GM18498 (cell line): ENCODE measurements at regions not wholly inside any gene's neighbourhood (a gene's known extent, or its start where the extent isn't known, plus 50 kb on each side); places are given as distances from the start of the nearest gene placed in this dataset.
"Not testable (repeated sequence)": the region's sequence is repeated elsewhere in the genome, so short reads cannot be mapped to it uniquely, and the experiment has no call there.

Source experiments
- ATAC-seq: cut with Tn5 transposase; IDR thresholded peaks from one replicate; pipeline ENCODE4 v1.9.1; 2021; ENCODE audit warnings: mild to moderate bottlenecking, moderate library complexity; ENCODE audit not compliant: unreplicated experiment

DNA sequence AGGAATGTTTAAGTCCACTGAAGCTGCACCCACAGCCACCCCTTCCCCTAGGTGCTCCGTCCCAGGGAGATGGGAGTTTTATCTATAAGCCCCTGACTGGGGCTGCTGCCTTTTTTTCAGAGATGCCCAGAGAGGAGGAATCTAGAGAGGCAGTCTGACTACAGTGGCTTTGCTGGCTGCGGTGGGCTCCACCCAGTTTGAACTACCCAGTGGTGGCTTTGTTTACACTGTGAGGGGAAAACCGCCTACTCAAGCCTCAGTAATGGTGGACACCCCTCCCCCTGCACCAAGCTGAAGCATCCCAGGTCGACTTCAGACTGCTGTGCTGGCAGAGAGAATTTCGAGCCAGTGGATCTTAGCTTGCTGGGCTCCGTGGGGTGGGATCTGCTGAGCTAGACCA lies 298.0 kb downstream of the PLK2 start:
- ATAC-seq = not testable (repeated sequence)

DNA sequence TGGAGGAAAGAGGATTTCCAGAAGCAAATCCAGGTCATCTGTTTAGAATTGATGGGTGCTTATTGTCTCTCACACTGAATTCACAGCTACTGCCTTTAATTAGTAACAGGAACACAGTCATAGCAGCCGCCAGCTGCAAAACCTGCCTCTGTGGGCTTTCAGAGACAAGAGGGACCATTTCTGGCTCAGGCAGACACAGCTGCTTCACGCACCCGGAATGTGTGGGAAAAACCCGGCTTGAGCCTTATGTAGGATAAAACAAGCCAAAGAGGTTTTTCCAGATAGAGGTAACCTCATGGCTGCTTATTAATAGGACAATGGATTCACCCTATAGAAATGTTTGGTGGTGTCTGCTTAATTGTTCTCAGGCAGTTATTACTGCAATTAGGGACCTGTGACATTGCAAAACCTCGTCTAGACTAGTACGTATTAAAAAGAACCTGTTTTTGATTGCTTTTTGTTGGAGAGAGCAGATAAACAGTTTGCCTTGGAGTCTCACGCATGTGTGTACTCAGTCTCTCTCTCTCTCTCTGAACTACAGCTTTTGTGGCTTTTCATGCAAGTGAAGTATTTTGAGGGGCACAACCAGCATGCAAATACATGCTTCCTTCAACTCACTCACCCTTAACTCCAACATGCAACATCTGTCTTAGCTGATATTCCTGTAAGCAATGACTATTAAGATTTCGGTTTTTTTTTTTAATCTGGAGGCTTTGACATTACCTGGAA lies 302.7 kb downstream of the PLK2 start:
- peak; percentile 65 for ATAC-seq

DNA sequence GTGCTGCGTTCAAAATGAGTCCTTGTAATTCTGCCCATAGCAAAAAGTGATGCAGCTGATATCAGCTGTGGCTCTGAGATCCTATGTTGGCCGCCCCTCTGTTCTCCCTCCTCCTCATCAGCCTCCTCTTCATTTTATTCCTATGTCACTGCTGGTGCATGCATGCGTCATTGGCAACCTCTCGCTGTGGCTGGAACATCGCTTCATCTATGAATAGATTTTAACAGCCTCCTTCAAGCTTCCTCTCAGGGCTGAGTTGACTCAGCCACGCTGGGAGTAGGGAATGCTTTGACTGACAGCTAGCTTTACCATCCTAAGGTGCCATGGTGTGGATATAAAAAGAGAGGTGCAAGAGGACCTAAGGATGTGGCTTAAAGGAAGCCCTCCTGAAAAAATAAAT lies 303.5 kb downstream of the PLK2 start:
- ATAC-seq = no peak

DNA sequence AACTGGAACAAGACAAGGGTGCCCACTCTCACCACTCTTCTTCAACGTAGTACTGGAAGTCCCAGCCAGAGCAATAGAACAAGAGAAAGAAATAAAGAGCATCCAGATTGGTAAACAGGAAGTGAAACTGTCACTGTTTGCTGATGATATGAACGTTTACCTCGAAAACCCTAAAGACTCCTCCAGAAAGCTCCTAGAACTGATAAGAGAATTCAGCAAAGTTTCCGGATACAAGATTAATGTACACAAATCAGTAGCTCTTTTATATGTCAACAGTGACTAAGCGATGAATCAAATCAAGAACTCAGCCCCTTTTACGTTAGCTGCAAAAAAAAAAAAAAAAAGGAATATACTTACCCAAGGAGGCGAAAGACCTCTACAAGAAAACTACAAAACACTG lies 306.6 kb downstream of the PLK2 start:
- no peak for ATAC-seq

DNA sequence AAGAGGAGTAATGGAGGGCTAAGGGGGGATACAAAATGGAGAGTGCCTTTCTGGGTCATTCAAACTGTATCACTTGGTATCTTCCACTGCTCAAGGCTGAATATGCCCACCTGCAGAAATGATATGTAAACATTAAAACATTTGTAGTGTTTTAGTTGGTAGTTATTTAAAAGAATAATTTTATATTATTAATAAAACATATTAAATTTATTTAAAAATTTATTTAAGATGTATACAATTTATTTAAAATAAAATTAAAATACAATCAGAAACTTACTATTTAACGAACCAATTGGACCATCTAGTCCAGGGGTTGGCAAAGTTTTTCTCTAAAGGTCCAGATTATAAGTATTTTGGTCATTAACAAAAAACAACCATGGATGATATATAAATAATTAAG lies 308.5 kb downstream of the PLK2 start:
- no peak for ATAC-seq

DNA sequence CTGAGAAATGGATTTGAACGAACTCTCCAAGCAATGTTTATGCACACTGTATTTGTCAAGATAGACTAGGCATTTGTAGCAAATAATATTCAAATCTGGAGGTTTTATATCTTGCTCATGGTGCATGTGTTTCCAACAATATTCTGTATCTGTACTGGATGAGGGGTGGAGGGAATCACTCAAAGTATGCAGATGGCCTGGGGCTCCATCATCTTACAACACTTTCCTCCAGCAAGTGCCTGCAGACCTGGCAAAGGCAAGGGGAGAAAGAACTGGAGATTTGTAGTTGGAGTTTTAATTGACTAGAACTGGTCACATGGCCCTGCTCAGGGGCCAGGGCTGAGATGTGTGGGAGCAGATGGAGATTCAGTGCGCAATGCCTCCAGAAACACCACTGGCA lies 309.0 kb downstream of the PLK2 start:
- ATAC-seq = no peak

DNA sequence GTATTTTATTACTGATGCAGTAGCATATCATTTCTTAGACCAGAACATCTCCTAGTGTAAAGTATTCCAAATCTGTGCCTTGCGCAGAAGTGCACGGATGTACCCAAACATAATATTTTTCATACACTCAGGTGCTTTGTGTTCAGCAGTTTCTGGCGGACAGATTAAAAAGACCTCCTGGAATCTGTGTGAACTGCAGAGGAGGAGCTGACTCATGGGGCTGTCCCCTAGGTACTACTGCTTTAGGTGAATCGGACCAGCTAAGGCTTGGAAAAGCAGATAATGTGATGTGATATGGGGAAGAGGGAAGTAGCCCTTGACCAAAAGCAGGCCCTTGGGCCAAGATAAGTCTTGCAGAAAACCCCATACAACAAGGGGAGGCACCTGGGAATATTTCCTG lies 310.1 kb downstream of the PLK2 start:
- no peak for ATAC-seq

DNA sequence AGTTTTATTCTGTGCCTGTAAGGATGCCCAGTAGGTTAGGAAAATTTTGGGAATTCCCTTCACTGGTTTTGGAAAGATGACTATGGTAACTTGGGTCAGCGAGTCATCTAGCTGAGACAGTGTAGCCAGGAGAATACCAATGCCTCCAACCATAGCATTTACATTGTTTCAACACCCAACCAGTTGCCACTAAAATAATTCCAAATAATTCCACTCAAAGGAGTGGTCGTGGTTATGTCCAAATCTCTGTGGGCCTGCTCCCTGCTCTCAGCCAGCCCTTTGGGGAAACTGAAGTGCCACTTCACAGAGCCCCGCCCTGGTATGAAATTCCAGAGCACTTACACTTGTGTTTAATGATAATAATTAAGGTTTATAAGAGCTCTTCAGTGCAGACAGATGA lies 310.5 kb downstream of the PLK2 start:
- ATAC-seq = no peak

DNA sequence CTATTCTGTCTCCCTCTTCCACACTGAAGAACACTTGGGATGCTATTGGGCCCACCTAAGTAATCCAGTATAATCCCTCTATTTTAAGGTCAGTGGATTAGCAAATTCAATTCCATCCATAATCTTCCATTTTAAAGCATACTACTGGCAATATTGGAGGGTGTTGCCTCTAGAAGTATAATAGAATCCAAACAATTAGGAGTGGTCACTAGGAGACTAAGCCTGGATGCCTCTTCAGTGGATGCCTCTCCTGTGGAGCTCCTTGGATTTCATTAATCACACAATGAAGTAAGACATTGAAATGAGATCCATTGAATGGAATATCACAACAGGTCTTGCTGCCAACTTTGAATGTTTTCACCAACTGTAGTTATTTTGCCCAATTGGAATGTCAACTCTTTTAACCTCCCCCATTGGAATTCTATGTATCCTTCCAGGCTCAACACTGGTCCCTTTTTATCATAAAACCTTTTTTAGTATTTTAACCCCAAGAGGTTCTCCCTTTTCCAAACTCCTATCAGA lies 311.6 kb downstream of the PLK2 start:
- ATAC-seq = no peak

DNA sequence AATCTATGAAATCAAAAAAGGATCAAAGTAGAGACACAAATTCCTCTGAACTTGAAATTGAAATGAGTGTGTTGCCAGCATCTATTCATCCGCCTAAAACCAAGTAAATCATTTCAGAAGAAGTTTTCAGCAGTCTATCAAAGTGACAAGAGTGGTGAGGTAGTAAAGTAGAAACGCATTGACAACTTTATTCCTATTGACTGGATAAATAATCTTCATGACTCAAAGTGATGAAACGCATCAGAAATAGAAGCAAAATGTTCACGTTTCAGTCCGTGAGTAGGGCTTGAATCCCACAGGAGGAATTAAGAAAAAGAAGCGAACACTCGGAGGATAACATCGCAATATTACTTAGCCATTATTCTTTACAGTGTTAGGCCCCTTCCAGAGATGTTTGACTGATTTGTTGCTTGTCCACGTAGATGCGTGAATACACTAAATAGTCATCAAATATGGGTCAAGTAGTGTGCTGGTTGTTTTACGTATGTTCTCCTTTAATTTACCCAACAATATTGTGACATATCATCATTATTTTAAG lies 314.4 kb downstream of the PLK2 start:
- no peak for ATAC-seq

DNA sequence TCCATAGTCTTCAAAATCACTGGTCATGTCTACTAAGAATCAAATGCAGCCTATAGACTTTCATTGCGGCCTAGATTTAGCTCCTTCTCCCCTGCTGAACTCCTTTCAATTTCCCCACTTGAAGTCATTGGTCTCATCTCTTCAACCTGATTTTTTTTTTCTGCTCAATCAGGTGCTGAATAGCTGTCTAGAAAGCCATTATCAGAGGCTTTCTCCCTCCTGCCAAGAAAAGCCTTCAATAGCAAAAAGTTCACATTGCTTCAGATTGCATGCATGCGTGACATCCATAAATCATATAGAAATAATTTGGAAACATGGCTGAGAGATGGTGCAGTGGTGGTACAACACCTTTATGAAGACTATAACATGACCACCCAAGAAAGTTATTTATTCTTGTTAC lies 316.2 kb downstream of the PLK2 start:
- ATAC-seq = no peak

DNA sequence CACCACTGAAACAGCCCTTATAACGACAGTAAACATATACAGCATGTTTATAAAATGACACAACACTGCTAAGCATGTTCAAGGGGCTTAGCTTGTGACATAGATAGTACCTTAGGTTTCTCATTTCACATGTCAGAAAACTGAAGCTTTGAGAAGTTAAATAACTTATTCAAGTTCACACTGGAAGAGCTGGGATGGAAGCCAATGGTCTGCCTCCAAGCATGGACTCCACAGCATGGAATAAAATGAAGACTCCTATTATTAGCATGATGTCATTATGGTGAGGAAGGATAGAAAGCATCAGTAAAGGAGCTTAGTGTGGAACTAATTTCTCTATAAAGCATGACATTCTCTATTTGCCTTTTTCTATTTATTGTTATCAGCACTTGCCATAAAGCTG lies 316.7 kb downstream of the PLK2 start:
- ATAC-seq = no peak

DNA sequence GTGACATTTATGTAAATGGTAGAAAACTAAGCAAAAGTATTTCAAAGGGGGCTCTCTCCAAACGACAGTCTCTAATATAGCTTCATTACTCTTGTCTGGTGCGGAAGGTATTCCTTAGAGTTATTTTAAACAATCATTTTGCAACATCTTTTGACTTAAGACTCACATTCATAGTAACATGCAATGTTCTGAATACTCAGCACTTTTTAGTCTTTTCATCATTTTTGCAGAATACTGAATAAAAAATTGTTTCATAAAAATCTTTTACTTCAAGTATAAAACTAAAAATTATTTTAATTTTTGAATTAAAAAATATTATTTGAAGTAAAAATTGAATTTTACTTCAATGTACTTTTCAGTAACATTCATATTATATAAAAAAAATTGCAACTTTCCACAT lies 321.1 kb downstream of the PLK2 start:
- no peak for ATAC-seq

DNA sequence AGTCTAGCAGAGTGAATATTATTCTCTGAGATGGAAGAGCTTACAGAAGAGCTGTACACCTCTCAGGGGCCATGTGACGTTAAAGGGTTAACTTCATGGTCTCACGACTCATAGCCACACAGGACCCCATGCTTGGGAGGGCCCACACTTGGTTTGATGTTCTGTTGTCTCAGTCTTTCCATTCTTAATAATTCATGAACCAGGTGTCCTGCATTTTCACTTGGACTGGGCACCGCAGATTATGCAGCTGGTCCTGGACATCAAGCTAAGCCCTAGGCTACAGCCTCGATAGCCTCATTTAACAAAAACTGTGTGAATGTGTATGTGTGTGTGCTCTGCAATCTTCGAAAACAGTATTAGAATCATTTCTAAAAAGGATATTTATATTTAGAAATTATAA lies 323.5 kb downstream of the PLK2 start:
- no peak for ATAC-seq

DNA sequence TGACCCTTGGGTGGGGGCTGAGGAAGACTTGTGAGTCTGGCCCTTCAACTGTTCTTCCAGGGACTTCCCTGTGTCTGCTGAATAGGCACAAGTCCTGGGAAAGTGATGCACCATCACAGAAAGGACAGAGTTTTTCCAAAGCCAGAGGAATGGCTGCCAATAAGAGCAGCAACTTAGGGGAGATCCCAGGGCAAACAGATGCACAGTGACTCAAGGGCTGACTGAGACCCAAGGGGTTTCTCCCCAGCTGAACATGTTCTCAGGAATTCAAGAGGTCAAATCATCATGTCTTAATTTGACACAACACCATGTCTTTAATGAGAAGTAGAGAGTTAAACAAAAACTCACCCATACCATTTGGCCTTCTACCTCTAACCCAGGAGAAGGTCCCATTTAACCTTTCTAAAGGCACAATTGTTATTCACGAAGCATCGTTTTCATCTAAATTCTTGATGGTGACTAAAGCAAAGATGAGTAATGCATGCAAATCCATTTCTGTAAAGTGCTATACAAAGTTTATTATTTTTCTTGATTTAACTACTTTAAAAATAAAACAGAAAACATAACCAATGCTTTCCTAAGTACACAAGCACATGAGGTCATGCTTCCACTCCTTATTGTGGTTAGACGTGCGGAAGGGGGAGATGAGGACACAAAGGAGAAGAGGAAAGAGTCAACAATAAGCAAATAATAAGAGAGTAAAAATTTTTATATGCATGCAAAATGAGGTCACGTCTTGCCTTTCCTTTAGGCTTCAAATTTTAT lies 324.1 kb downstream of the PLK2 start:
- no peak for ATAC-seq

DNA sequence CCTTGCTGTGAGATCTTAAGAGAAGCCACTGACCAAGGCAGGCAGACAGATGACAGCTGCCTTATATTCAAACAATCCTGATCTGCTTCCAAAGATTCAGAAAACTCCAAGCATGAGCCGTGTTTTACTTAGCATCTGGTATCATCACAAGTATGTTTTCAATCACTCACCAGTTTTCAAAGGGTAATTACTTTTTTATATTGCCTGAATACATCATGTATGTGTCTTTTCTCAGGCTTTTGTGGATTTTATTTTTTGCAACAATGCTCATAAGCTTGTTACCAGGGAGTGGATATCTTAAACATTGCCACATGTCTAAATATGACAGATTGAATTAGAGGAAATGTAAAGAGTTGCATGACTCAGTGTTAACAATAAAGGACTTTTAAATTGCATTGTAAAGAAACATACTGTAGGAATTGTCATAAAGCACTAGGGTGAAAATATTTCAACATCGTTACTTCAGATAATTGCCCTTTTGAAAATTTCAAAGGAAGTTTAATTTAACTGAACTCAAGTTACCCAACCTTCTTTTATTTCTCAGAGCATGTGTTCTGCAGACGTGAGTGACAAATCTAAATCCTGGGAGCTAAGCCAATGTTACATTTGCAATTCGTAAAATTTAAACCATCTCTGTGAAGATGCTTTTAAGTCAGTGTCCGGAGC lies 326.1 kb downstream of the PLK2 start:
- ATAC-seq = no peak

DNA sequence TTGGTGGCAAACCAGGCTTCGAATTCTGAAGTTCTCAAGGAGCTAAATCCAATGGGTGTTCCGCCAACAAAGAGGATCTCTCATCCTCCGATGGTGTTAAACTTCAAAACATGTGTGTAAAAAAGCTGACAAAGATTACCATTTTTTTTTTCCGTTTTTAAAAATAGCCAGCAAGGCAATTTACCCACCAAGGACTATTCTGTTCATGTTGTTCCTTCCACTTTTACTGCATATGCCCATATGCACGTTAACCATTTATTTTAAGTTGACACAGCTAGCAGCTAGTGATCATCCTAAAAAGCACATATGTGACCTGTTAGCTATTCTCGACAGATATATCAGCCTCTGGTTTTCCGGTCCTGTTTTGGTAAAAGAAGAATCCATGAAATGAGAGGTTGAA lies 326.7 kb downstream of the PLK2 start:
- ATAC-seq = no peak

DNA sequence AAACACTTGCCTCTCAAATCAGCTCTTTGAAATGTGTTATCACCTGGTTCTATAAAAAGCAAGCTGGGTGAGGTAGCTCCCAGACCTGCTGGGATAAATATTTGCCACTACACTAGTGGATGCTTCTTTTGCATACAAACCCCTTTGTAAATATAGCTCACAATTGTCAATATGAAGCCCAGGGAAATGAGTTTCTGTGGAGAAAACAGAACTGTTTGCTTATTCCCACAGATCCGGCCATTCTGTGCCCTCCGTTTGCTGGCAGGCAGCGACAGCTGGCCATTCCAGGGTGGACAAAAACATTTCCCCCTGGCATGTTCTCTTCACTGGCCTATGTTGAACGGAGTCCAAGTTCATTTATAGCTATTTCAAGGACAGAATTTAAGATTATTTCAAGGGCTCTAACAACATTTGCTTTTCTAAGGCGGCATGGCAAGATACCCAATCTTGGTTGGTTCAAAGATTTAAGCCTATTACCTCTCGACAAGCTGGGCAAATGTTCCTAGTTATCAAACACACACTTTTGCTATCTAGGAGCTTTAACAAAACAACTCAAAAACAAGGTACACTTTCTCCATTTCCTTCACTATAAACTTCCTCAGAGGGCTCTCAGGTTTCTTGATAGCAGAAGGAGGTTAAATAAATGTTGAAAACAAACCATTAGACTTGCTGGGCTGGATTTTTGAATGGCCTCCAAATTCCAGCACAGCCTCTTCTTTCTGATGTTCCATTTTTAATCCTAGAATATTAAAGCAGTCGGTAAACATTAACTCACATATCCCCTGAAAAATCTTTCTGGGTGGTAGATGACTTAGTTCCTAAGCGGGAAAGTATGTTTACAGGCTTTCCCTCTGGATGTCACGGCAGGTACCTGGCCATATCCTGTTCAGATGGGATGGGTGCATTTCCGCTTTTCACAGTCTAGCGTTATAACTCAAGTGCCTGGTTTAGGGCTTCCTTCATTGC lies 332.3 kb downstream of the PLK2 start:
- ATAC-seq = no peak

DNA sequence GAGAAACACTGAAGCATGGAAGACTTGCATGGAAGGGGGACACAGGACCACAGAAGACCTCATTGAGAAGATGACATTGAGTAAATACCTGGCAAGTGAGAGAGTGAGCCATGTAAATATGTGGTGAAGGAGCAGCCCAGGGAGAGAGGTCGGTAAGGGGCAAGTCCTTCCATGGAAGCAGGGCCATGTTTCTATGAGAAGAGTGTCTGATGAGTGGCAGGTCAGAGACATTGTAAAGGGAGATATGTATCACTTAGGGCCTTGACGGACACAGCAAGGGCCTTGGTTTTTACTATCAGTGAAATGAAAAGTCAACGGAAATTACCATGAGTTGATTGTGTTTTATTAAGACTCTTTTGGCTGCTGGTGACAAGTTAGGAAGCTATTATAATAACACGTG lies 336.4 kb downstream of the PLK2 start:
- ATAC-seq = no peak

DNA sequence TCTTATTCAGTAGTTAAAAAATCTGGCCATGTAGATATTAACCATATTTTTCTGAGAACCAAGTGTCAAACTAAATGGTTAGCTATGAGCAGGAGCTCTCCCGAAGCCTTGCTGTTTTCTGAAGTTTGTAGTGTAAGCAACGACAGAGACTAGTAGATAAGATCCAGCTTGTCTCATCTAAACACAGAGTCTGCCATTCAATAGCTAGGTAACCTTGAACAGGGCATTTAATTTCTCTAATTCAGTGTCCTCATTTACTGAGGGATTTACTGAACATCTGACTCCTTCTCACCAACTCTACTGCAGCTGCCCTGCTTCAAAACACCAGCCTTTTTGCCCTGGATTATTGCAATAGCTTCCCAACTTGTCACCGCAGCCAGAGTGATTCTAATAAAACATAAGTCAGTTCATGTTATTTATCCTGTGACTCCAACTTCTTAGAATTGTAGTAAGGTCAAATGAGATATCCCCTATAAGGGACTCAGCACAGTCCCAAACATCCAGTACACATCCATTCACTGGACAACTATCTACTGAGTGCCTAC lies 337.0 kb downstream of the PLK2 start:
- no peak for ATAC-seq
